Left renal pelvis (tissue), 4 donors: ENCODE measurements at regions not wholly inside any gene's neighbourhood (a gene's known extent, or its start where the extent isn't known, plus 50 kb on each side); places are given as distances from the start of the nearest gene placed in this dataset.
A peak's percentile ranks its signal among the peaks of the same experiment; 100 is the strongest.

Source experiments
- DNase-seq, 4 donors: peaks; one replicate each; pipeline ENCODE4 v3.0.0-alpha.2; 2013; ENCODE audit warnings: low read depth in 4 of 4, low spot score in 3 of 4

- DNase-seq, result no peak
Observed at GRCh38 chr5:125150041-125150669, 403.7 kb upstream of the ZNF608 start.

- peak in 1 of 4 donors; percentile 22 for DNase-seq
Observed at GRCh38 chr5:125151150-125151900, 404.9 kb upstream of the ZNF608 start.

GRCh38 chr5:125152044-125152443 is 405.6 kb upstream of the ZNF608 start:
- no peak for DNase-seq

- no peak for DNase-seq
Observed at GRCh38 chr5:125152461-125153189, 406.2 kb upstream of the ZNF608 start.

GRCh38 chr5:125153231-125153630 is 406.8 kb upstream of the ZNF608 start:
- no peak for DNase-seq

GRCh38 chr5:125154301-125155110 is 408.1 kb upstream of the ZNF608 start:
- DNase-seq, result no peak

- DNase-seq, result no peak
Observed at GRCh38 chr5:125160787-125161502, 414.5 kb upstream of the ZNF608 start.

- no peak for DNase-seq
Observed at GRCh38 chr5:125162714-125163113, 416.3 kb upstream of the ZNF608 start.

GRCh38 chr5:125169396-125169795 is 423.0 kb upstream of the ZNF608 start:
- DNase-seq, result no peak

- DNase-seq, result no peak
Observed at GRCh38 chr5:125171641-125172040, 425.2 kb upstream of the ZNF608 start.

- no peak for DNase-seq
Observed at GRCh38 chr5:125175348-125176004, 429.0 kb upstream of the ZNF608 start.

- no peak for DNase-seq
Observed at GRCh38 chr5:125176005-125176390, 429.6 kb upstream of the ZNF608 start.

GRCh38 chr5:125177340-125177739 is 430.9 kb upstream of the ZNF608 start:
- no peak for DNase-seq

- no peak for DNase-seq
Observed at GRCh38 chr5:125179612-125180011, 433.2 kb upstream of the ZNF608 start.

- DNase-seq, result no peak
Observed at GRCh38 chr5:125180231-125180829, 433.9 kb upstream of the ZNF608 start.

- DNase-seq, result no peak
Observed at GRCh38 chr5:125181159-125181558, 434.7 kb upstream of the ZNF608 start.

- DNase-seq, result no peak
Observed at GRCh38 chr5:125181955-125182354, 435.5 kb upstream of the ZNF608 start.

GRCh38 chr5:125185740-125186139 is 439.3 kb upstream of the ZNF608 start:
- no peak for DNase-seq

- DNase-seq, result no peak
Observed at GRCh38 chr5:125186911-125187375, 440.5 kb upstream of the ZNF608 start.
